Erythroblast (primary cell): ENCODE measurements at regions not wholly inside any gene's neighbourhood (a gene's known extent, or its start where the extent isn't known, plus 50 kb on each side); places are given as distances from the start of the nearest gene placed in this dataset.
"Not testable (repeated sequence)": the region's sequence is repeated elsewhere in the genome, so short reads cannot be mapped to it uniquely, and the experiment has no call there.

Source experiments
- DNase-seq, 2 experiments: peaks; one replicate each; lab custom pipeline; 2025; lab: John Stamatoyannopoulos, UW
- GATA1 ChIP-seq: IDR thresholded peaks from 2 replicates; pipeline ENCODE4 v1.6.1; 2011; ENCODE audit warnings: low read depth, mild to moderate bottlenecking, control low read depth, low read length, moderate library complexity
- POLR2A ChIP-seq: IDR thresholded peaks from 2 replicates; pipeline ENCODE4 v1.6.1; 2011; ENCODE audit warnings: mild to moderate bottlenecking, low read length

DNA sequence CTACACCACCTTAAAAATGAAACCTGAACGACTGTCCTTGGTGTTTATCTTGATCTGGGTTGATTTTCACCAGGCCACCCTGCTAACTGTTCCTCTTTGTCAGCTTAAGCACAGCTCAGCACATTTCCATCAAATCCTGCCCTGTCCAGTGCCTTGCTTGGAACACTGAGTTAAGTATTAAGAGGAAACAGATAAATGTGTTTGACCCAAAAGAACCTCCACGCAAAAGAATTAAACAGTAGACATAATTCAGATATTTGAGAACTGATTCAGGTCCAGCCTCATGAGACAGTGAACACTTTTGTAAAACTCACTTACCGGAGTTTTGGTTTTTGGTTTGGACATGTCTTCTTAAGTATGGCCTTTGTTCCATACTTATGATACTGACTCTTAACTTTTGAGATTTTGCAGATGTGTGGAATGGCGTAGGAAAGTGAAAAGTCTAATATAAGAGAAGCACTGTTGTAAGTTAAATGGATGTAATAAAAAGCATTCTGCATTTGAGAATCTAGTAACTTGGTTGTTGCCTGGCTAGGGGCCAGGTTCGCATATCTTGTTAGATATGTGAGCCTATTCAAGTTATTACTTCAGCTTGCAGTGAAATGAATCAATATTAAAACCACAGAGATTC is 88.9 kb upstream of the SERPINE2 start:
- no peak for DNase-seq

DNA sequence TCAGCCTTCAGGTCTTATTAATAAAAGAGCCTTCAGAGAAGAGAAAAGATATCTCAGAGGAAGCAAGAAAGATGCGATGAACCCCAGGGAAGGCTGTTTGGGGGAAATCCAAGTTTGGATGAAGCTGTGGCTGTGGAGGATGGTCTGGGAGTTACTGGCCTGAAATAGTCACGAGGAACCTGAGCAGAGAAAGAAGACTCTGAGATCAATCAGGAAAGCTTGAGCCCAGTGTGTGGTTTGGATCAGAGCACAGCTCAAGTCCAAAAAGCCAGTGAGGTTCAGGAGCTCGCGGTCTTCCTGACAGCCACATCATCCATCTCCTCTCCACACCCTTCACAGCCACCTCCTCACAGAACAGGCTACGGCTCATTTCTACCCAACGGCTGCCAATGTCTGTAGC is 87.4 kb upstream of the SERPINE2 start:
- DNase-seq = no peak
- TF ChIP-seq GATA1 (no peak), POLR2A (no peak)

More for the DNA sequence above, 88.9 kb upstream of the SERPINE2 start:
- TF ChIP-seq POLR2A (no peak), GATA1 (no peak)

DNA sequence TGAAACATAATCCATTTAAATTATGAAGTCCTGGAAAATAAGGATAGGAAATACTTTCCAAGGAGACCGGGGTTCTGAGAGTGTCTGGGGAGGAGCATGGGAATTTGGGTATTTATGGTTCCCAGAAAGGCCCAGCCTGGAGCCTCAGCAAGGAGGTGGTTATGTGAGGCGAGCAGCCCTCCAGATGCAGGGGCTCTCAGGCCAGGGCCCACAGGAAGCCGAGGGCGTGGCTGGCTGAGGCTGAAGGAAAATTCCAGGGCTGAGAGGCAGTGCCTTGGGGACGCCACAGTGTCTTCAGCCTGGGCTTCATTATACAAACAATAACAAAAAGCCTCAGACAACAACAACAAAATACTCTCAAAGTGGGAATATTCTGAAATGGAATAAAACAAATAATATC is 86.9 kb upstream of the SERPINE2 start:
- no peak for TF ChIP-seq POLR2A
- no peak for TF ChIP-seq GATA1
- no peak for DNase-seq

DNA sequence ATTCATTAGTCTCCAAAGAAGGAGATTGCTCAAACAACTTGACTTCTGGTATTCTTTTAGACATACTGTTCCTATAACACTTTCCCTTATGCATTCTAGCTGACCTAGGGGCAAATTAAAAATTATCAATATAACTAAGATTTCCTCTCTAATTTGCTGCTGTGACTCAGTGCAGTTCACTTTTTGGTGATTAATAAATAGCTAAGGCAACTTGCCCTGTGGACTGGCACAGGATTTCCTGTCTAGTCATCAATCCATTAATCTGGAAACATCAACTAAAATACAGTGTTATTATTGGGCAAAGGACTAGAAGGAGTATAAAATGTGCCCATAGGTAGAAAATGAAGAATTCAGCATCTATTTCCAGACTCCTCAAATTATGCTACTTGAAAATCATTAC is 83.5 kb upstream of the SERPINE2 start:
- DNase-seq = no peak
- TF ChIP-seq GATA1 = no peak
- TF ChIP-seq POLR2A = no peak

GRCh38 chr2:224121406-224122067 is 82.5 kb upstream of the SERPINE2 start:
- no peak for DNase-seq
- no peak for TF ChIP-seq POLR2A
- no peak for TF ChIP-seq GATA1

- no peak for DNase-seq
- TF ChIP-seq GATA1 (no peak), POLR2A (no peak)
Measured at GRCh38 chr2:224120986-224121385, 81.9 kb upstream of the SERPINE2 start.

DNA sequence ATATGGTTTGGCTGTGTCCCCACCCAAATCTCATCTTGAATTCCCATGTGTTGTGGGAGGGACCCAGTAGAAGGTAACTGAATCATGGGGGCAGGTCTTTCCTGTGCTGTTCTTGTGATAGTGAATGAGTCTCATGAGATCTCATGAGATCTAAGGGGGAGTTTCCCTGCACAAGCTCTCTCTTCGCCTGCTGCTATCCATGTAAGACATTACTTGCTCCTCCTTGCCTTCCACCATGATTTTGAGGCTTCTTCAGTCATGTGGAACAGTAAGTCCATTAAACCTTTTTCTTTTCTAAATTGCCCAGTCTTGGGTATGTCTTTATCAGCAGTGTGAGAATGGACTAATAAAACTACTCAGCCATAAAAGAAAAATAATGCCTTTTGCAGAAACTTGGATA is 80.8 kb upstream of the SERPINE2 start:
- DNase-seq = not testable (repeated sequence)

- no peak for TF ChIP-seq GATA1
- TF ChIP-seq POLR2A = no peak
- no peak for DNase-seq
Measured at GRCh38 chr2:224114428-224114827, 75.3 kb upstream of the SERPINE2 start.

DNA sequence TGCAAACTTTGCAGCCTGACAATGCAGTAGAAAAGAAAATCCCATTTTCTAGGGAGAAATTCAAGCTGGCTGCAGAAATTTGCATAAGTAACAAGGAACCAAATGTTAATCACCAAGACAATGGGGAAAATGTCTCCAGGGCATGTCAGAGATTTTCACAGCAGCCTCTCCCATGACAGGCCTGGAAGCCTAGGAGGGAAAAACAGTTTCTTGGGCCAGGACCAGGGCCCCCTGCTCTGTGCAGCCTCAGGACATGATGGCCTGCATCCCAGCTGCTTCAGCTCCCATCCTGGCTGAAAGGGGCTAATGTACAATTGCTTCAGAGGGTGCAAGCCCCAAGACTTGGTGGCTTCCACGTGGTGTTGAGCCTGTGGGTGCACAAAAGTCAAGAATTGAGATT is 74.8 kb upstream of the SERPINE2 start:
- DNase-seq = not testable (repeated sequence)

- DNase-seq = no peak
- TF ChIP-seq POLR2A (no peak), GATA1 (no peak)
Measured at GRCh38 chr2:224111576-224111975, 72.5 kb upstream of the SERPINE2 start.

- TF ChIP-seq GATA1 = no peak
- TF ChIP-seq POLR2A = no peak
Measured at GRCh38 chr2:224110811-224111210, 71.7 kb upstream of the SERPINE2 start.

GRCh38 chr2:224109751-224110150 is 70.7 kb upstream of the SERPINE2 start:
- no peak for TF ChIP-seq GATA1
- TF ChIP-seq POLR2A = no peak
- no peak for DNase-seq

More at GRCh38 chr2:224110811-224111210, 71.7 kb upstream of the SERPINE2 start:
- no peak for DNase-seq

DNA sequence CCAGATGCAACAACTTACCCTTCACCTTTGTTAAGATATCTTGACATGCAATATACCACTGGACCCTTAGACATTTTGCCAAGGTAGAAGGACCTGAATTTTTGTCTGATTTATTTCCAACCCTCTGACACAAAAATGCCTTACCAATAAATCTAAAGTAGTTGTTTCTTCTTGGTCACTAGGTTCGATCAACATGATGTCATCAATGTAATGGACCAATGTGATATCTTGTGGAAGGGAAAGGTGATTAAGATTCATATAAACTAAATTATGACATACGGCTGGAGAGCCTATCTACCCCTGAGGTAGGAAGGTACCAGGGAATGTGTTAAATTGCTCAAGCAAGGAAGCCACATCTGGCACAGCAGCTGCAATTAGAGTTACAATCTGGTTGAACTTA is 67.7 kb upstream of the SERPINE2 start:
- no peak for DNase-seq
- TF ChIP-seq POLR2A = no peak
- no peak for TF ChIP-seq GATA1

DNA sequence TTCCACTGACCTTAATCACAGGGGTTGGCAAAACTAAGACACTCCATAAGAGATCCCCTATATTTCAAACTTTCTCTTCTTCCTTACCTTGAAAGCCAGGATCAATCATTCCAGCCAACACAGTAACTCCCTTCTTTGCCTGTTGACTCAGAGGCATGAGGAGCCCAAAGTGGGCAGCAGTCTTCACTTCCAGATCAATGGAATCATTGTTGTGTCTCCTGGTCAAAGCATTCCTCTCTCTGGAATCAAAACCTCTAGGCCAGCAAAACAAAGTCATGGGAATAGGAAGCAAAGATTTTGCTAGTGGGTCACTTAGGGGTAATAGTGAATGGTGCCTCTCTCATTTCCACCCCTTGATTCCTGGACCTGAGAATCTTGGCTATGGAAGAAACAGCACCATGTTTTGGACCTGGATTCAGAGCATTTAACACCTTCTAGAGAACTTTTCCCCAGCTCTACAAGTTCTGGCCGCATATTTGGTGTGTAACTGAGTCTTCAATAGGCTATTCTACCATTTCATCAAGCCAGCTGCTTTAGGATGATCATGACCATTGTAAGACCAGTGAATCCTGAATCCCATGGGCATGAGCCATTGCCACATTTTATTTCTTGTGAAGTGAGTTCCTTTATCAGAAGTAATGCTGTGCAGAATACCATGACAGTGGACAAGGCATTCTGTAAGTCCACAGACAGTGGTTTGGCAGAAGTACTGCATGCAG is 65.7 kb upstream of the SERPINE2 start:
- TF ChIP-seq GATA1 (no peak), POLR2A (no peak)
- no peak for DNase-seq
